Panc1 (cell line): ENCODE measurements at regions not wholly inside any gene's neighbourhood (a gene's known extent, or its start where the extent isn't known, plus 50 kb on each side); places are given as distances from the start of the nearest gene placed in this dataset.

Experiments used
- CTCF ChIP-seq: fragments of 450-650 bp; IDR thresholded peaks from 2 replicates; pipeline ENCODE4 v1.5.1; 2017; ENCODE audit warnings: mild to moderate bottlenecking
- POLR2AphosphoS5 ChIP-seq: IDR thresholded peaks from 2 replicates; pipeline ENCODE4 v1.6.1; 2012; ENCODE audit warnings: mild to moderate bottlenecking, low read depth, low read length, moderate library complexity
- SIN3A ChIP-seq: IDR thresholded peaks from 2 replicates; pipeline ENCODE4 v1.6.1; 2012; ENCODE audit warnings: low read depth, mild to moderate bottlenecking, low read length, moderate library complexity, borderline replicate concordance; ENCODE audit not compliant: insufficient read depth

GRCh38 chr17:31629696-31630470 lies 229.2 kb downstream of the COPRS start:
- TF ChIP-seq CTCF (no peak), POLR2AphosphoS5 (no peak), SIN3A (no peak)
